ENCODE measurements at regions not wholly inside any gene's neighbourhood (a gene's known extent, or its start where the extent isn't known, plus 50 kb on each side); places are given as distances from the start of the nearest gene placed in this dataset.

- peaks cover 7% of the 10 kb centered on the region for H3K27me3 Mint-ChIP-seq
- H3K4me1 Mint-ChIP-seq: no peaks in the 10 kb centered on the region
- H3K9me3 Mint-ChIP-seq: peaks cover 3 to 6% (median 4%) of the 10 kb centered on the region in 3 donors
- no peak overlapping the region for H3K27ac Mint-ChIP-seq
- peaks cover under 1% of the 10 kb centered on the region for H3K36me3 Mint-ChIP-seq
- no peak overlapping the region for H3K4me3 Mint-ChIP-seq
Measured at GRCh38 chr2:234203135-234203984, 152.9 kb downstream of the SPP2 start.

GRCh38 chr2:234202601-234203000 lies 152.1 kb downstream of the SPP2 start:
- H3K4me3 Mint-ChIP-seq: no peak overlapping the region
- no peak overlapping the region for H3K27ac Mint-ChIP-seq
- H3K36me3 Mint-ChIP-seq: peaks cover 2% of the 10 kb centered on the region
- no peaks in the 10 kb centered on the region for H3K4me1 Mint-ChIP-seq
- H3K9me3 Mint-ChIP-seq: peaks cover 3 to 6% (median 4%) of the 10 kb centered on the region in 3 donors
- peaks cover 6% of the 10 kb centered on the region for H3K27me3 Mint-ChIP-seq

- no peak overlapping the region for H3K27ac Mint-ChIP-seq
- peaks cover 0 to 3% (median 2%) of the 10 kb centered on the region in 3 donors for H3K9me3 Mint-ChIP-seq
- H3K4me1 Mint-ChIP-seq: no peaks in the 10 kb centered on the region
- H3K27me3 Mint-ChIP-seq: peaks cover 6% of the 10 kb centered on the region
- H3K4me3 Mint-ChIP-seq: no peak overlapping the region
- peaks cover 2% of the 10 kb centered on the region for H3K36me3 Mint-ChIP-seq
Measured at GRCh38 chr2:234199996-234200395, 149.5 kb downstream of the SPP2 start.

- Mint-ChIP-seq H3K27me3 (peaks cover 7% of the 10 kb centered on the region), H3K27ac (no peak overlapping the region), H3K4me3 (no peak overlapping the region), H3K4me1 (no peaks in the 10 kb centered on the region), H3K9me3 (peaks cover 0 to 3% (median 2%) of the 10 kb centered on the region in 3 donors), H3K36me3 (peaks cover 2% of the 10 kb centered on the region)
Measured at GRCh38 chr2:234198976-234199375, 148.5 kb downstream of the SPP2 start.

- Mint-ChIP-seq H3K4me1 (no peaks in the 10 kb centered on the region), H3K4me3 (no peak overlapping the region), H3K9me3 (peaks cover 0 to 1% (median 1%) of the 10 kb centered on the region in 3 donors), H3K27ac (no peak overlapping the region), H3K27me3 (peaks cover 11% of the 10 kb centered on the region), H3K36me3 (peaks cover 2% of the 10 kb centered on the region)
Measured at GRCh38 chr2:234195516-234195915, 145.0 kb downstream of the SPP2 start.

- Mint-ChIP-seq H3K9me3 (peaks cover 0 to 1% (median 1%) of the 10 kb centered on the region in 3 donors), H3K27me3 (peaks cover 12% of the 10 kb centered on the region), H3K27ac (no peak overlapping the region), H3K4me1 (peaks cover 0 to 2% (median 0%) of the 10 kb centered on the region in 3 donors), H3K4me3 (no peak overlapping the region), H3K36me3 (peaks cover 2% of the 10 kb centered on the region)
Measured at GRCh38 chr2:234193977-234194563, 143.6 kb downstream of the SPP2 start.

GRCh38 chr2:234191819-234192407 lies 141.4 kb downstream of the SPP2 start:
- H3K4me1 Mint-ChIP-seq: peaks cover 0 to 2% (median 0%) of the 10 kb centered on the region in 3 donors
- H3K9me3 Mint-ChIP-seq: peaks cover 1 to 2% (median 1%) of the 10 kb centered on the region in 3 donors
- H3K4me3 Mint-ChIP-seq: no peak overlapping the region
- peaks cover 23% of the 10 kb centered on the region for H3K27me3 Mint-ChIP-seq
- H3K36me3 Mint-ChIP-seq: no peaks in the 10 kb centered on the region
- H3K27ac Mint-ChIP-seq: peak overlapping the region in 1 of 3 donors; percentile 70

- Mint-ChIP-seq H3K4me3 (no peak overlapping the region), H3K27me3 (peaks cover 33% of the 10 kb centered on the region), H3K4me1 (peaks cover 0 to 2% (median 0%) of the 10 kb centered on the region in 3 donors), H3K9me3 (peaks cover 0 to 5% (median 4%) of the 10 kb centered on the region in 3 donors), H3K36me3 (no peaks in the 10 kb centered on the region), H3K27ac (no peak overlapping the region)
Measured at GRCh38 chr2:234189786-234190300, 139.3 kb downstream of the SPP2 start.

GRCh38 chr2:234189230-234189629 lies 138.7 kb downstream of the SPP2 start:
- H3K27me3 Mint-ChIP-seq: peaks cover 36% of the 10 kb centered on the region
- peaks cover 0 to 2% (median 0%) of the 10 kb centered on the region in 3 donors for H3K4me1 Mint-ChIP-seq
- no peaks in the 10 kb centered on the region for H3K36me3 Mint-ChIP-seq
- no peak overlapping the region for H3K27ac Mint-ChIP-seq
- peaks cover 0 to 5% (median 4%) of the 10 kb centered on the region in 3 donors for H3K9me3 Mint-ChIP-seq
- peak overlapping the region in 1 of 4 donors; percentile 39 for H3K4me3 Mint-ChIP-seq

GRCh38 chr2:234187646-234188174 lies 137.2 kb downstream of the SPP2 start:
- Mint-ChIP-seq H3K36me3 (no peaks in the 10 kb centered on the region), H3K27me3 (peaks cover 39% of the 10 kb centered on the region), H3K4me1 (peaks cover 0 to 2% (median 0%) of the 10 kb centered on the region in 3 donors), H3K4me3 (no peak overlapping the region), H3K9me3 (peaks cover 0 to 5% (median 3%) of the 10 kb centered on the region in 3 donors), H3K27ac (no peak overlapping the region)

GRCh38 chr2:234181121-234181520 lies 130.6 kb downstream of the SPP2 start:
- H3K4me3 Mint-ChIP-seq: no peak overlapping the region
- H3K4me1 Mint-ChIP-seq: no peaks in the 10 kb centered on the region
- no peak overlapping the region for H3K27ac Mint-ChIP-seq
- H3K36me3 Mint-ChIP-seq: no peaks in the 10 kb centered on the region
- H3K9me3 Mint-ChIP-seq: no peaks in the 10 kb centered on the region
- H3K27me3 Mint-ChIP-seq: peaks cover 27% of the 10 kb centered on the region

- H3K27me3 Mint-ChIP-seq: peaks cover 19% of the 10 kb centered on the region
- H3K9me3 Mint-ChIP-seq: no peaks in the 10 kb centered on the region
- no peaks in the 10 kb centered on the region for H3K4me1 Mint-ChIP-seq
- H3K36me3 Mint-ChIP-seq: peaks cover 3% of the 10 kb centered on the region
- no peak overlapping the region for H3K4me3 Mint-ChIP-seq
- H3K27ac Mint-ChIP-seq: no peak overlapping the region
Measured at GRCh38 chr2:234179031-234179363, 128.5 kb downstream of the SPP2 start.

GRCh38 chr2:234178330-234179030 lies 128.0 kb downstream of the SPP2 start:
- H3K27me3 Mint-ChIP-seq: peaks cover 18% of the 10 kb centered on the region
- no peak overlapping the region for H3K27ac Mint-ChIP-seq
- H3K4me3 Mint-ChIP-seq: no peak overlapping the region
- H3K9me3 Mint-ChIP-seq: no peaks in the 10 kb centered on the region
- H3K4me1 Mint-ChIP-seq: no peaks in the 10 kb centered on the region
- peaks cover 3% of the 10 kb centered on the region for H3K36me3 Mint-ChIP-seq

GRCh38 chr2:234175649-234176048 lies 125.1 kb downstream of the SPP2 start:
- H3K4me3 Mint-ChIP-seq: no peak overlapping the region
- H3K27ac Mint-ChIP-seq: no peak overlapping the region

More at GRCh38 chr2:234175649-234176048, 125.1 kb downstream of the SPP2 start:
- H3K27me3 Mint-ChIP-seq: peaks cover 14% of the 10 kb centered on the region
- H3K9me3 Mint-ChIP-seq: no peaks in the 10 kb centered on the region
- H3K36me3 Mint-ChIP-seq: peaks cover 3% of the 10 kb centered on the region
- H3K4me1 Mint-ChIP-seq: no peaks in the 10 kb centered on the region
